GM12878 (cell line): ENCODE measurements at regions not wholly inside any gene's neighbourhood (a gene's known extent, or its start where the extent isn't known, plus 50 kb on each side); places are given as distances from the start of the nearest gene placed in this dataset.

ENCODE experiments used
- ATAC-seq: fragments of 200-7000 bp; cut with Tn5 transposase; 3 replicates; pipeline ENCODE4 v1.9.1; 2020; ENCODE audit warnings: mild to moderate bottlenecking, moderate library complexity
- BruUV-seq: library from RNA; stranded (reverse); fragments of 400-500 nt; replicated peaks from 2 replicates; lab custom pipeline; 2021; lab: Mats Ljungman, UMichigan
- CTCF ChIA-PET: fragments of 300-600 bp; sonication (Branson Sonifier 250); formaldehyde crosslinking; extraction: SDS; loops from one replicate; lab custom pipeline; 2021; ENCODE audit warnings: inconsistent platforms; lab: Yijun Ruan, JAX
- POLR2A ChIA-PET: fragments of 350-600 bp; formaldehyde crosslinking; extraction: SDS; loops from one replicate; lab custom pipeline; 2021; ENCODE audit warnings: inconsistent platforms; lab: Charles Lee
- RAD21 ChIA-PET: fragments of 300-600 bp; sonication (Branson Sonifier 250); formaldehyde crosslinking; loops from one replicate; lab custom pipeline; 2023; ENCODE audit warnings: antibody characterized with exemption; ENCODE audit not compliant: unreplicated experiment; lab: Charles Lee
- SMC1A ChIA-PET: fragments of 300-600 bp; sonication (Branson Sonifier 250); formaldehyde crosslinking; loops from one replicate; lab custom pipeline; 2023; ENCODE audit not compliant: unreplicated experiment, uncharacterized antibody; lab: Charles Lee
- DNase-seq: peaks from one replicate; pipeline ENCODE4 v3.0.0-alpha.2; 2011; ENCODE audit warnings: low read depth, low spot score
- FAIRE-seq: peaks from 3 replicates; lab custom pipeline; 2011; peaks lifted over from hg19 to GRCh38; lab: Jason Lieb, UNC
- H2AFZ ChIP-seq: 2 replicates; pipeline ENCODE4 v1.6.0; 2011; ENCODE audit warnings: low read depth, low read length, control low read depth; ENCODE audit not compliant: control insufficient read depth
- H3K27ac ChIP-seq: 2 replicates; pipeline ENCODE4 v1.5.1; 2011; ENCODE audit warnings: control low read depth; ENCODE audit not compliant: control insufficient read depth, insufficient read depth
- H3K27me3 ChIP-seq, 2 experiments: replicated peaks in 1 of 2; 2 replicates each; pipeline versions ENCODE4 v1.6.0 to v1.6.1; 2011; ENCODE audit warnings: low read length in 1 of 2; ENCODE audit not compliant: control insufficient read depth in 2 of 2, insufficient read depth in 2 of 2
- H3K36me3 ChIP-seq, 2 experiments: 2 replicates each; pipeline ENCODE4 v1.5.1; 2011; ENCODE audit warnings: low read length in 1 of 2; ENCODE audit not compliant: control insufficient read depth in 2 of 2, insufficient read depth in 2 of 2
- H3K4me1 ChIP-seq: 2 replicates; pipeline ENCODE4 v1.6.1; 2011; ENCODE audit warnings: mild to moderate bottlenecking, low read length, moderate library complexity, mixed read lengths; ENCODE audit not compliant: control insufficient read depth, insufficient read depth
- H3K4me2 ChIP-seq: 2 replicates; pipeline ENCODE4 v1.6.0; 2011; ENCODE audit warnings: control low read depth; ENCODE audit not compliant: control insufficient read depth, insufficient read depth
- H3K4me3 ChIP-seq: fragments of 200-600 bp; sonication (generic); 2 replicates; pipeline ENCODE4 v1.5.1; 2016
- H3K79me2 ChIP-seq: 2 replicates; pipeline ENCODE4 v1.6.0; 2011; ENCODE audit warnings: low read length; ENCODE audit not compliant: control insufficient read depth, insufficient read depth
- H3K9ac ChIP-seq: 2 replicates; pipeline ENCODE4 v1.8.0; 2011; ENCODE audit warnings: low read length, control low read depth, mixed read lengths; ENCODE audit not compliant: control insufficient read depth, insufficient read depth
- H3K9me3 ChIP-seq: replicated peaks from 3 replicates; pipeline ENCODE4 v1.5.1; 2011; ENCODE audit warnings: mild to moderate bottlenecking, low read length; ENCODE audit not compliant: control insufficient read depth, insufficient read depth
- H4K20me1 ChIP-seq: 2 replicates; pipeline ENCODE4 v1.6.0; 2011; ENCODE audit not compliant: control insufficient read depth, insufficient read depth
- EZH2 ChIP-seq: IDR thresholded peaks from 2 replicates; pipeline ENCODE4 v1.6.1; 2012; ENCODE audit warnings: low read depth, mild to moderate bottlenecking, control low read depth, inconsistent platforms, low read length, borderline replicate concordance; ENCODE audit not compliant: control insufficient read depth
- KDM1A ChIP-seq: fragments of 200-600 bp; sonication (generic); IDR thresholded peaks from 2 replicates; pipeline ENCODE4 v1.6.1; 2016; ENCODE audit warnings: borderline replicate concordance
- KLF5 ChIP-seq: fragments of 450-650 bp; IDR thresholded peaks from 2 replicates; pipeline ENCODE4 v1.6.1; 2014; ENCODE audit warnings: mild to moderate bottlenecking; ENCODE audit not compliant: partially characterized antibody
- MEF2A ChIP-seq: IDR thresholded peaks from 2 replicates; pipeline ENCODE4 v1.6.1; 2011; ENCODE audit warnings: low read depth, mild to moderate bottlenecking, low read length, moderate library complexity; ENCODE audit not compliant: insufficient read depth
- NFYB ChIP-seq: IDR thresholded peaks from 2 replicates; pipeline ENCODE4 v1.6.1; 2011; ENCODE audit warnings: low read depth, mild to moderate bottlenecking, low read length, improper control_type of control experiment, moderate library complexity; ENCODE audit not compliant: insufficient read depth
- NR2C2 ChIP-seq: IDR thresholded peaks from 2 replicates; pipeline ENCODE4 v1.6.1; 2011; ENCODE audit warnings: borderline replicate concordance, low read depth; ENCODE audit not compliant: control insufficient read depth, insufficient read length
- PML ChIP-seq: IDR thresholded peaks from 2 replicates; pipeline ENCODE4 v1.6.1; 2012; ENCODE audit warnings: low read length, inconsistent platforms
- SIX5 ChIP-seq: IDR thresholded peaks from 2 replicates; pipeline ENCODE4 v1.6.1; 2011; ENCODE audit warnings: mild to moderate bottlenecking, low read depth, low read length, moderate library complexity; ENCODE audit not compliant: severe bottlenecking
- SREBF1 ChIP-seq: IDR thresholded peaks from 2 replicates; pipeline ENCODE4 v1.6.1; 2012; ENCODE audit warnings: mild to moderate bottlenecking, low read length
- SUPT20H ChIP-seq: IDR thresholded peaks from 2 replicates; pipeline ENCODE4 v1.6.1; 2011; ENCODE audit warnings: low read depth, mild to moderate bottlenecking, low read length, moderate library complexity, borderline replicate concordance; ENCODE audit not compliant: control insufficient read depth
- TAF1 ChIP-seq: IDR thresholded peaks from 2 replicates; pipeline ENCODE4 v1.6.1; 2011; ENCODE audit warnings: mild to moderate bottlenecking, low read depth, low read length, borderline replicate concordance
- TARDBP ChIP-seq: IDR thresholded peaks from 2 replicates; pipeline ENCODE4 v1.6.1; 2016; ENCODE audit warnings: borderline replicate concordance
- ZNF24 ChIP-seq: fragments of 450-650 bp; IDR thresholded peaks from 2 replicates; pipeline ENCODE4 v1.6.1; 2017; ENCODE audit warnings: antibody characterized with exemption, mild to moderate bottlenecking
- ZNF274 ChIP-seq: IDR thresholded peaks from one replicate; pipeline ENCODE4 v1.8.0; 2011; ENCODE audit not compliant: insufficient read length, insufficient read depth
- ZNF622 ChIP-seq: fragments of 450-650 bp; IDR thresholded peaks from 2 replicates; pipeline ENCODE4 v1.6.1; 2017; ENCODE audit warnings: mild to moderate bottlenecking, inconsistent platforms
- WGBS: methylation state at CpG from one replicate; pipeline ENCODE4 v1.1.6; 2016; ENCODE audit warnings: low lambda C conversion rate; ENCODE audit not compliant: insufficient replicate concordance, insufficient coverage; ENCODE audit errors: missing lambda C conversion rate; 5-methylcytosine and 5-hydroxymethylcytosine counted together
- in situ Hi-C: fragments of 300-500 bp; cut with MboI; formaldehyde crosslinking; loops from 9 replicates; pipeline ENCODE4 v1.14.3; 2018; ENCODE audit warnings: mixed read lengths
- intact Hi-C: fragments of 100-400 bp; cut with micrococcal nuclease; formaldehyde crosslinking; loops from one replicate; pipeline ENCODE4 v1.14.2; 2022; ENCODE audit not compliant: unreplicated experiment
- TF ChIP-seq, protein P1 (sequence below): IDR thresholded peaks from 2 replicates; pipeline ENCODE4 v1.6.1; 2011; ENCODE audit warnings: low read depth, mild to moderate bottlenecking, low read length, moderate library complexity, borderline replicate concordance; ENCODE audit errors: extremely low read depth

DNA sequence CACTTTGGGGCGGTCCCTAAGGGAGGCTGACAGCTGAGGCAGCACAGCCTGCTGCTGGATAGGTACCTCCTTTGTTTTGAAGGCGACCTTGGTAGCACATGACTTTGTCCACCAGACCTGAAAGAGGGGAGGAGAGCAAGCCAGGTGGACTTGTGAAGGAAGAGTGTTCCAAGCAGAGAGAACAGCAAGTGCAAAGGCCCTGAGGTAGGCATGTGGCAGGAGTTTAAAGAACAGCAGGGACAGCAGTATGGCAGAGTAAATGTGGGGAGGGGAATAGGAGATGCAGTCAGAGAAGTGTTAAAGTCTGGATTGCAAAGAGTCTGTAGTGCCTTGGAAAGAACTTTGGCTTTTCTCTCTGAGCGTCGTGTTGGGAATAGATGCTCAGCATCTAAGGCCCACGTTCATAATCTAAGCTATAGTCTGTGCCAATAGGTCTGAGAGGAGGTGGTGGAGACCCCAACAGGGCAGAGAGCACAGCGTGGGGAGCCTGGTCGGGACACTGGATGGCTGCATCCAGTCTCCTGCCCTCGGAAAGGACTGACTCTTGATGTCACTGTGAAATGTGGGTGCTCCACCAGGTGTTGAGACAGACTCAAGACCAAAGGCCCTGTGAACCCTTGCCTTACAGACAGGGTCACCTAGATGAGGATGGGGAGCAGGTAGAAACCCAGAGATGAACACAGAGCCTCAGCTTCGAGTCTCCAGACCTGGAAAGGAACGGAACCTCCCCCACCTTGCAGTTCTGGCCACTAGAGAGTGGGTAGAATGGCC is 242.1 kb upstream of the PWP1 start:
- ChIA-PET SMC1A (no interaction called here), RAD21 (no interaction called here), POLR2A (no interaction called here), CTCF (no interaction called here)
- TF ChIP-seq TARDBP (no peak), ZNF274 (no peak), PML (no peak), SREBF1 (no peak), TAF1 (no peak), ZNF24 (no peak), KLF5 (no peak), KDM1A (no peak), NFYB (no peak), EZH2 (no peak), SIX5 (no peak), SUPT20H (no peak), NR2C2 (no peak), ZNF622 (no peak), MEF2A (no peak)
- TF ChIP-seq, protein P1, sequence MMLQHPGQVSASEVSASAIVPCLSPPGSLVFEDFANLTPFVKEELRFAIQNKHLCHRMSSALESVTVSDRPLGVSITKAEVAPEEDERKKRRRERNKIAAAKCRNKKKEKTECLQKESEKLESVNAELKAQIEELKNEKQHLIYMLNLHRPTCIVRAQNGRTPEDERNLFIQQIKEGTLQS, result no peak
- 34% methylated on average over 10 of the region's 10 CpGs for WGBS
- intact Hi-C loops (no loop called here), in situ Hi-C loops (no loop called here)
- no peaks in the 10 kb centered on the region; the same call in 2 of the 3 replicates for H3K9me3 ChIP-seq
- no peak overlapping the region for H2AFZ ChIP-seq
- H3K27ac ChIP-seq, result no peak overlapping the region
- no TSS peak for BruUV-seq
- no peak overlapping the region for H3K9ac ChIP-seq
- no peaks in the 10 kb centered on the region for H3K79me2 ChIP-seq
- FAIRE-seq (no peak), DNase-seq (no peak), ATAC-seq (no peak)
- no peak overlapping the region for H3K4me2 ChIP-seq
- H3K27me3 ChIP-seq, result peaks cover 0 to 2% of the 10 kb centered on the region in 2 experiments; a peak in 1 of 4 replicates
- H3K4me3 ChIP-seq, result no peak overlapping the region
- H3K36me3 ChIP-seq, result no peaks in the 10 kb centered on the region
- no peaks in the 10 kb centered on the region for H3K4me1 ChIP-seq
- no peaks in the 10 kb centered on the region for H4K20me1 ChIP-seq
